Peyer's patch (tissue), 4 donors: ENCODE measurements at regions not wholly inside any gene's neighbourhood (a gene's known extent, or its start where the extent isn't known, plus 50 kb on each side); places are given as distances from the start of the nearest gene placed in this dataset.

ENCODE experiments used
- CTCF ChIP-seq, 6 experiments: fragments of 450-650 bp in 4 of 6; fragments of 200-600 bp in 2 of 6; sonication (generic) in 1 of 6; IDR thresholded peaks; one replicate each; pipeline ENCODE4 v1.5.1; 2017 to 2019; ENCODE audit warnings: antibody characterized with exemption in 6 of 6, mild to moderate bottlenecking in 3 of 6, moderate library complexity in 1 of 6
- POLR2A ChIP-seq, 2 donors: fragments of 450-650 bp; IDR thresholded peaks; one replicate each; pipeline ENCODE4 v1.5.1; 2017; ENCODE audit warnings: antibody characterized with exemption in 2 of 2, mild to moderate bottlenecking in 2 of 2, moderate library complexity in 2 of 2

- TF ChIP-seq CTCF (IDR thresholded peaks at IDR 0.05): no peak
- no peak for TF ChIP-seq POLR2A (IDR thresholded peaks at IDR 0.05)
Observed at GRCh38 chr4:107182347-107182746, 146.2 kb upstream of the DKK2 start.
